NK-92 treated with Interleukin-12 subunit alpha and Interleukin-12 subunit beta, amount 100 ng/mL, for 24 hours (cell line): ENCODE measurements at regions not wholly inside any gene's neighbourhood (a gene's known extent, or its start where the extent isn't known, plus 50 kb on each side); places are given as distances from the start of the nearest gene placed in this dataset.

ENCODE experiments used
- DNase-seq: peaks from one replicate; lab custom pipeline; 2025; lab: John Stamatoyannopoulos, UW

DNA sequence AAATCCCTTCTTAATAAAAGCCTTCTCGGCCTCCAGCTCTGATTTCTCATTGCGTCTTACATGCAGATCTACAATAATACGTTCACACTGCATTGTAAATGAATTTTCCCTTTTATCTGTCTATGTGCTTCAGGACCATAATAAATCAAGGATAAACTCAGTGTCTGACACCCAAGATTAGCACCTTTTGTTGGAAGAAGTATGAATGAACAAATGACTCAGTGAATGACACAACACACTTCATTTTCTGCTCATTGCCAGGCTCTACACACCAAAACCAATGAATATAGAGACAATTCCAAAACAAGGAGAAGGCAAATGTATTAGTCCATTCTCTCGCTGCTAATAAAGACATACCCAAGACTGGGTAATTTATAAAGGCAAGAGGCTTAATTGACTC lies 1224.4 kb downstream of the EFNB2 start:
- DNase-seq: no peak

DNA sequence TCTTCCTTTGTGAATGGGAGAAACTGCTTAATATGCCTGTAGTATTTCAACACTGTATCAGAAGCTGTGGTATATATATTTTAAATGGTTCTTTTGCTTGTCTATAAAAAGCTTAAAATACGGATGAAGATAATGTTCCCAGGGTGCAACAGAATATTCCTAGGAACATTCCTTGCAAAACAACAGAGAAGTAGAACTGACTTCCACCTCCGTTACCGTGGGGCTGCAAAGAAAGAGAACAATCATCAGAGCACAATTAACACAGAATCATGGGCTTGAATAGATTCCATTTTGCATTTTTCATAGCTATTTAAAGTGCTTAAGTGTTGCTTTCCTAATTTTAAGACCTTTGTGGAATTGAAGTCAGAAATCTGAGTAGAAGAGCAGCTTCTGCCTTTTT lies 1227.7 kb downstream of the EFNB2 start:
- DNase-seq: no peak

DNA sequence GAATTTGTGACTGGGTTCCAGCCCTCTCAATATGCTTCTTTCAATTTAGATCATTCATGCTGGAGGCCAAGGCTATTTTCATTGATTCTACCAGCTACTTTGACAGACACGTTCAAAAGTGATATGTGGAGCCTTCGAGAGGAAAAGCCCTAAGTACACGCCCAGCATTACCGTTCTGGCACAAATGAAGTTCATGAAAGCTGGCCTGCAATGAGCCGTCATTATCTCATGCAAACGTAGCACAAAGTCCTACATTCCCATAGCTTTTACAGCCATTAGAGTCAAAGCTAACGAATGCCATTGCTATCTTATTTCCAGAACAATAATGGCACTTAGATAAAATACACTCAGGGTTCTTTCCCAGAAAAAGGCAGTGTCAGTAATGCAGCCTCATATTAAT lies 1237.6 kb downstream of the EFNB2 start:
- DNase-seq: no peak

DNA sequence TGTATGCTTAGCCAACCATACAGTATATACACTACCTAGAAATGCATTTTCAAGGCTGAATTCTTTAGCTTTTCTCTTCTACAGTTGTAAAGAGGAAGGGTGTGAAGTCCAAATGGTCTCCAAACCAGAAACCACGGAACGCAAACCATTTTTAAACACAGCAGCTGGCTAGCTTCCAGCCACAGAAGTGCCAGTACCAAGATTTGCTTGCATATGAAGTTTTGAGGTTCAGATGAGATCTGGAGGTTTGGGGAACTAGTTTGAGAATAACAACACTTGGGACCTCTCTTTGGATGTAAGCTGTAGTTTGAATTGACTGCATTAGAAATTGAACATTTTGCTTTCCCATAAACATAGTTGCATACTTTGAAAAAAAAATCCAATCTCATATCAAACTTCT lies 1243.5 kb downstream of the EFNB2 start:
- no peak for DNase-seq

DNA sequence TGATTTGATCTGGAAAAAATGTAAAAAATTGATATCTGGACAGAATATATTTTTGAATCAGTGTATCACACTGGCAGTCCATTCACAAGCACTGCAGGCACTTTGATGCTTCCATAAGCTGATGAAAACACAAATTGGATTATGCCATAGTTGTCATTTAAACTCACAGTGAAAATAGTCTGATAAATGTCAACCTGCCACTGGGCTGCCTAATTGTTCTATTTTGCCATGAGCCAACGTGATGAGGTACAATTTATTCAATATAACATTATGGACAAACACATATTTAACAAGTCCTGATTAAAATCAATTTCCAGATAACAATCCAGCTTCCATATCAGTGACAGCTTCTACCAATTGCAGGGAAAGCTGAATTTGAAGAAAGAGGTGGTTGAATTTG lies 1244.9 kb downstream of the EFNB2 start:
- DNase-seq: no peak

DNA sequence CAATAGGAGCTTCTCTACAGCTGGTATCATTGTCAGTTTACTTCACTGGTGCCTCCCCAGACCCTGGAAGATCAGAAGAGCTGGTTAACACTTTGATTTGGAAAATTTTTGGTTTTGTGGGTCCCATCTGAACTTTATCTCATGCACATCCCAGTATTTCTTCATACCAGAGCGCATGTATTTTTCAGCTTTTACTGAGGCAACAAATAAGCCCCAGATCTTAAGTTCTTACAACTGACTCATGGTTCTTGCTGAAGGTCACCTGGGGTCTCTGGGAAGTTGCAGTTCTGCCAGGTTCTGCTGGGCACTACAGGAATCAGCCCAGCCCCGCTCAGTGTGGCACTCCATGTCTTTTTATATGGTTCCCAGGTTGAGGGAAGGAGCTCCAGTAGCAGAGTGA lies 1249.9 kb downstream of the EFNB2 start:
- no peak for DNase-seq

DNA sequence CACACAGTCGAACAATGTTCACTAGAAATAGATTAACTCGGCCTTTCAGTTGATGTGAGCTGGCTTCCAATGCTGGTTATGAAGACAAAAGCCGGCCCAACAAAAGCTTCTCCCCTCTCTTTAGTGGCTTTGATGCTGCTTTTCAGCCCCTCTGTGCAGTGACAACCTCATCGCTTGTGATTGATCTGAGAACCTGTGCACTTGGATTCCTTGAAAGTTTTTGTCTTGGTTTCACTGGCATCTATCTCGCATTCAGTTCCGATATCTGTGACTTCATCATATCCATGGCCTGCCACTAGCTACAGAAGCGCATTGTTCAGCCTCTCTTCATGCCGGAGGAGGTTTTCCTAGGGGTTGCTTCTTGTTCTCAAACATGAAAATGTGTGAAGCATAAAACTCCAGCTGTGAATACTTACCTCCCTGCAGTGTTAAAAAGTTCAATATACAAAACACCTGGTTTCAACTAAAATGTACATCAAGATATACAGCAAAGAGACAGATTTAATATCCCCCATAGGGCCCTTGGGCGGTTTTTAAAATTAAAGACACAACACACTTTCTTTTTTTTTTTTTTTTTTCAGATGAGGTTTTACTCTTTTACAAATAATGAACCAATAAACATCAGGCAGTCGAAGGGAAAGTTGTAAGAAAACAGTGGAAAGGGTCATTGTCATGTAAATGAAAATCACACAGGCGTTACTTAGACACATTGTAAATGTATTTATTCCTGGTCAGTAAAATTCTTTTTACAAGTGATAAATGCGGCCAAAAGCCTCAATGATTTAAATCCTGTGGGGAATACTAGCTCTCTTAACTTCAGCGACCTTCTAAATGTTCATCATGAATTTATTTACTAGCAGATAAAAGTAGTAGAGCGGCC lies 1252.8 kb downstream of the EFNB2 start:
- DNase-seq: no peak

DNA sequence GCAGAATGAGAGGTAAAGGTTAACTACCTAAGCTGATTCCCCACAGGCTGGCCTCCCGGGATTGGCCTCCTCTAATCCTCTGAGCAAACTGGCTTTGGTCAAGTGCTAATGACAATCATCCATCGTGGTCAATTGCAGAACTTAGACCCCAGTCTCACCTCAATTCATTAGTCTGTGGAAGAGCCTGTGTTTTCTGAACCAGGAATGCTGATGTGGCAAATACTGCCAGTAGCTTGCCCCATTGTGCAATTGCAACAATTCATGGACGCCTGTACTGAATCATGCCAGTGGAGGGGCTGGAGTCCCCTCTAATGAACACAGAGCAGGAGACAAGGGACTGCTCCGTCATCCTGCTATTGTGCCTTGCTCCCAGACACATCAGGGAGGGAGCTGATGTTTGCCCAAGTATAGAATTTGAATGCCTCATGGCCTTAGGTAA lies 1256.5 kb downstream of the EFNB2 start:
- DNase-seq: no peak

DNA sequence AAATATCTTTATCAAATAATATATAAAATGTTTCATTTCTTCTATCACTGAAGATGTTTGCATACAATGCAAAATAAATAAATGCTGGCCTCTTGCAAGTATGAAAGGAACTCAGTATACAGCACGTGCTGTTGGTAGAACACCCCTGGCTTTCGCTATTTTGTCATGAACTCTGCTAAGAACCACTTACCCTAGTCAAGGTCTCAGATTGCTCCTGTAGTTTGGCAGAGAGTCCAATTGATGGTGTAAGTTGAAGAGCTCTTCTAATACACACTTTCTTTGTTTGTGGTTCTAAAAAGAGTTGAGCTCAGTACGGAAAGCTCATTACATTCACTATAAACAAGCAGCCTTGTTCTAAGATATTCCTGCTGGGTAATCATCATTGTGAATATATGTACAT lies 1258.9 kb downstream of the EFNB2 start:
- DNase-seq: no peak

DNA sequence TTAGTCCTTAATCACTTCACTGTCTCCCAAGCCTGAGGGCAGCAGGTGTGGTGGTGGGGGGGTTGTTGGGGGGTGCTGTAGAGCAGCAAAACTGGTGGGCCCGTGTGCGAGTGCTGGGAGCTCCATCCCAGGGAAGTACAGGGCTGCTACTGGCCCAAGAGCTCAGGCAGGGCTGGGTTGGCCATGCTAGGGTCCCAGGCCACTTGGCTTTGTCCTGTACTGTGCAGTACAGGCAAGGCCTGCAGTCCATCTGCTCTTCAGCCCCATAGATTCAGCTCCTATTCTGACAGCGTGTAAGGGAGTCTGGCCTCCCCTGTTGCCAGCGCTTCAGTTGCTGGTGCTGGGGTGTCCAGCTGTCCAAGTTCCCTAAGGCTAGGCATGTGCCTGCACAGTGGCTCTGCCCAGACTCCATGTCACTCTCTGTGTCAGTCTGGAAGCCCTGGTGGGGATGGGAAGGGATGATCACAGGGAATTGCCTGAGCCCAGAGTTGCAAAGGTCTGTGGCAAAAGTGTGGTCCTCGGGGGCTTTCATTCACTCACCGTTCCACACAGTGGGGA lies 1261.7 kb downstream of the EFNB2 start:
- no peak for DNase-seq

DNA sequence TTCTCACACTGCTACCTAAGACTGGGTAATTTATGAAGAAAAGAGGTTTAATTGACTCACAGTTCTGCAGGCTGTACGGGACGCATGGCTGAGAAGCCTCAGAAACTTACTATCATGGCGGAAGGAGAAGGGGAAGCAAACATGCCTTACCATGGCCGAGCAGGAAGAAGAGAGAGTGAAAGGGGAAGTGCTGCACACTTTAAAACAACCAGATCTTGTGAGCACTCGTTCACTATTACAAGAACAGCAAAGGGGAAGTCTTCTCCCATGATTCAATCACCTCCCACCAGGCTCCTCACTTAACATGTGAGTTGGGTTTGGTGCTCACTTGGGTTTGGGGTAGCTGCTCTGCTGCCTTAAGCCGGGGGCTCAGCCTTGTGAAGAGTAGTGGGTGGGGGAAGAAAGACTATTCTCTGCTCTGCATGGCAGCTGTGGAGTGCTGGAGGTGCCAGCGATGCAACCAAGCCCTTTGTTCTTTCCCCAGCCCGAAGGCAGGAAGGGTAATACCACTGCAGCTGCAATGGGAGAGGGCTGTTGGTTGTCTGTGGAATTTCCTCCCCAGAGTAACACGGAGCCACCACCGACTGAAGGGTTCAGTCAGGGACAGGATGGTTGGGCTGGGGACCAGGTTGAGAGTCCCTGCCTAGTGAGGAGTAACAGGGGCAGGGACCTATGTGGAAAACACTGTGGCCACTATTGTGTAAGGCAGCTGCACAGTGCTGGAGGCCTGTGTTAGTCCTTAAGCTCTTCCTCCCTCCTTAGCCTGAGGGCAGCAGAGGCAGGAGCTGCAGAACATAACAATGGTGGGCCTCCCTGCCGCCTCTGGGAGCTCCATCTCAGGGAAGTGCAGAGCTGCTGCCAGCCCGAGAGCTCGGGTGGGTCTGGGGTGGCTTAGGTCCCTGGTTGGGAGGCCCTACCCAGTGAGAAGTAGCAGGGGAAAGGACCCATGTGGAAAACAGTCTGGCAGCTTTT lies 1262.5 kb downstream of the EFNB2 start:
- DNase-seq: no peak

DNA sequence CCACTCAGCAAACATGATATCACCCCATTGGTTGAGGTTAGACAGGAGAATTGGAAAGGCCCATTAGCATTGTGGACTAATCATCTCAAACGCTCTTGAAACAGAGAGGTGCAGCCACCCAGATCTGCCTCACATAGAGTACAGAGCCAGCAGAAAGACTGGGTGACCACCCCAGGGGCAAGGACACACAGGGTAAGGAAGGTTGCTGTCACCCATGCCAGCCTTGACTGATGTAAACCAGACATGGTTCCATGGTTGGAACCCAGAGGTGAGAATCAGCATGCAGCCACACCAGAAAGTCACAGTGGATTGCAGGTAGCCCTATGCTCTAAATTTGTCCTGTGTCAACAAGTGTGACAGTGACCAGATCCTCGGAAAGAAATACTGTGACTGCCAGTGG lies 1268.8 kb downstream of the EFNB2 start:
- no peak for DNase-seq

DNA sequence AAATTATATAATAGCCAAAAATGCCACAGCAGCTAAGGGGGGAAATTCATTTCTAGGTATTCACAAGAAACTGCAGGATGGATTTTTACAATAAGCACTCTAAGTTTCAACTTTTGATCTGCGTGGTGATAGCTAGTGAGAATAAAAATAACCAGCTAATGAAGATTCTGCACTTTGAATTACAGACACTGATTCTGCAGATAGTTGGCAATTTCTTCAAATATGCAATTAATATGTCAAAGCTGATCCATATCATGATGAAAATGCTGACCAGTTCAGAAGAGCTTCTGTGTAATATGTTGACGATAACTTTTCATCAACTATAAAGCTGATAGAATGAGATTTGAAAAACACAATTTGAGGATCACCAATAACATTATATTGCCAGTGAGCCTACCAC lies 1272.9 kb downstream of the EFNB2 start:
- DNase-seq: no peak

DNA sequence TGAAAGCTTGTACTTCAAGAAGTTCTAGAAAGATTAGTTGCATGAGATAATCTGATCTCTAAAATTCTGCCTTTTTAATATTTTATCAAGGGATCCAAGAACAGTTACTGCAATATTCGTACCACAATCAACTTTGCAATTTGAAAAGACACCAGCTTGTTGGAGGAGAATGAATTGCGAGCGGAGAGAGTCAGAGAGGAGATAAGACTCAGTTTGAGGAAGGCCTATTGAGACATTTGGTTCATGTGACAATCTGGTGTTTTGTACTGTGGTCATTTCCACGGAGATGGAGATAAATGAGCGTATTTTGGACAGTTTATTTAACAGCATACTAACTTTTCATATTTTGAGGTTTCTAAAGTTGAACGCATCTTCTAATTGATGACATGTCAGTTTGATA lies 1276.0 kb downstream of the EFNB2 start:
- DNase-seq: no peak

DNA sequence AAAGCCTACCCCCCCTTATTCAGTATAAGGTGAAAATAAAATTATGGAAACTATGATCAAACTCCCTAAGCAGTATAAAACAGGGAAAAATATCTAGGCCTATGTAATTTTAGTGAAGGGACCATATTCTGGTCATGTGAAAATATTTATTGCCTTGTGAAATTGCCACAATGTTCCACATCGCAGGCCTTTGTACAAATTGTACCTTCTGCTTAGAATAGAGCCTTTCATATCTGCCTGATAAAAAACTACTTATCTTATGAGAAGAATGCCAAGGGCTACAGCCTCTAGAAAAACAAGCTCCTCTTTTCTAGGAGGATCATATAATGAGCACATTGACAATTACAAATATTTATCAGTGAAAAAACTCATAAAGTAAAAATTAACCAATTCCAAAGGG lies 1280.0 kb downstream of the EFNB2 start:
- no peak for DNase-seq

DNA sequence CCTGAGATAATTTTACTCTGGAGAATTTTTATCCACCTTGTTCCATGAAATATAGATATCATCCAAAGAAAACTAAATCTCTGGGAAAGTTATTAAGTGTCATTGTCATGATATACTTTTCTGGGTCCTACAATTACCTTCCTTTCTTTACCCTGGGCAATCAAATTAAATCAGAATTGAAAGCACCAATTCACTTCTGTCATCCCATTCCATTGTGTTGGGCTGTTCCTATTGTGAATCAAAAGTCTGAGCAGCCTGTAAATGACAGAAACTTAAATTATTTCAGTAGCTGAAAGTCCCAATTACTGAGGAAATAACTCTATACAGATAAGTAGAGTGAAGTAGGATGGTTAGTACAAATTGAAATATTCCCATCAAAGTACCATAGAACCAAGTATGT lies 1284.2 kb downstream of the EFNB2 start:
- DNase-seq: no peak

DNA sequence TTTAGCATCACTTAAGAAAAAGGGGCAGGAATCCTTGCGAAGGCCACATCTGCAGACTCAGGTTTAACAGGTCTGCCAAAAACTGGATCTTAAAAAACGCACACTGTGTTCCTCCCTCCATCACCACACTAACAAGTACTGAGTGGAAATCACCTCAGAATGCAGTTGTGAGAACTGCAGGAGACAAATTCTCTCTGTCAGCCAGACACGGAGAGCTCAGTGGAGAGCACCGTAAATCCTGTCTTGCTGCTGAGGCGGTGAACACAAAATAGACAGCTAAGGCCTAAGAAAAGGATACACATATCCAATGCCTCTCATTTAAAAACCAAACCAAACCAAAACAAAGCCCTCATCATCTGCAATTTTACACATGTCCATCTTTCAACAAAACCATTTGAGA lies 1287.6 kb downstream of the EFNB2 start:
- DNase-seq: no peak

DNA sequence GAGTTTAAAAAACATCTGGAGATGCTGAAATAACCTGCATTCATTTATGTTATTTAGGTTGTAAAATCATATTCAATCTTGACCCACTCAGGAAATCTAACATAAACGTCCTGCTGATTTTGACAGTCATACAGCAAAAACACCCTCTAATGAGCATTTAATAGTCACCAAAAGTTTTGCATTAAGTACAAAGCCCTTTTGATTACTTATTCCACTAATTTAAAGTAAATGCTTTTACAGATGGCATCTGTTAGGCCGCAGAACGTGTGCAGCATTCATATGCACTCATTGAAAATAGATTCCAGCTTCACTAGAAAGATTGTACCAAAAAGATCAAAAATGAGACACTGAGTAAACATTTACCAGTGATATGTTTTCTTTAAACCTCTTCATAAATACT lies 1295.1 kb downstream of the EFNB2 start:
- no peak for DNase-seq

DNA sequence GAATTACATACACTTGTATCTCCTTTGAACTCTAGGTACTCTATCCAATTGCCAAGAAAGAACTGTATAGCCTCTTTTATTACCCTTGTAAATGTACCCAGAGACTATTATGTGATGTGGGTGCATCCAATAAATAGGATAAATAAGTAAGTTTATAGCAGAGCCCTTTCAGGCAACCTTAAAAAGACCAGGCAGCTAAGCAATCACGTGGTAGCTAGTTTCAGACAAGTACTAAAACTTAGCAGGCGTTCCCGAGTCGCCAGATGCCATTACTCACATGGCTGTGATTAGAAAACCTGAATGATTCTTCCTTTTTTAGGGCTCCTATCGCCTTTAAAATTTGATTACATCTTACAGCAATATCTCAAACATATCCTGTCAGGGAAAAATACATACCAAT lies 1303.0 kb downstream of the EFNB2 start:
- no peak for DNase-seq

DNA sequence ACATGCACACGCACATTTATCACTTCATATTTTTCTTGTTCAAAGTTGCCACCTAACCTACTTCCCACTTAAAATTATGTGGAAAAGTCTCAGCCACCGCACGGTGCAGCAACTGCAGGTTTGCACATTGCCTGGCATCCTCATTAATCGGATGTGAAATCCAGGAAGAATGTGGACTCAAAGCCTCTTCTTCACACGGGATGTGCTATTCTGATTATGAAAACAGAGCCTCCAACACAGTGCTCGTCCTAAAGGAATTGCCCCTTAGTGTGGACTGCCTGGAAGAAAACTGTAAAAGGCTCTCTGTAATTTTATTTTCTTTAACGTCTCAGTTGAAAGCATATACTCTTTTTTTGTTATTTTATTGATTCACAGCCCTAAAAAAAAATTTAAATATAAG lies 1303.5 kb downstream of the EFNB2 start:
- DNase-seq: no peak

DNA sequence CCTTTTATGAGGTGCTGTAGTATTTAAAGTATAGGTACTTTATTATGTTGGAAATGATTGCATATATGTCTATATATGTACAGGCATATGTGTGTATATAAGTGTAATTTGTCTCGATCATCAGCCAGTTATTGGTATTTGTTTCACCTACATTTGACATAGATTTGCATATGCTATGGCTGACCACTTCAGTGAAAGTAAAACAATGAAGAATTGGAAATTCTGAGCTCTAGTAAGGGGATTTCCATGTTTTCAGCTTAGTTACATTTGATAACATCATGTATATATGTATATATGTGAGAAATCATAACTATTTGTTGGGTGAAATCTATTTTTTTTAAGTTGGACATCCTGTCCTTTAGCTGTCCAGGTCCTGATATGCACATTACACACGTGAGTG lies 1303.9 kb downstream of the EFNB2 start:
- no peak for DNase-seq

DNA sequence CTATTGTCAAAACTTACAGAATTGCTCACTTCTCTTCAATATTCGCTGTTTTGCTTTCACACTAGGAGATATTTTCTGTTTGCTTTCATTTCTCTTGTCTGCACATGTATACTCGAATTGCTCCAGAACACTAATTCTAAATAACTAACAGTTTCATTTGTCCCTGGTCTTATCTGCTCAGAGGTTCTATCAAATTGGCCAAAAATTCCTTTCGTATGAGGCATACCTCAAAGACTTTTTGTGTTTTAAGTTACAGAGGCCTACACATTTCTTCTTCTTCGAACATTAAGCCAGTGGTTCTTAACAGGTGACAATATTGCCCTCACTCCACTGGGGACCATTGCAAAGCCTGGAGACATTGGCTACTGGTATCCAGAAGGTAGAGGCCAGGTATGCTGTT lies 1314.6 kb downstream of the EFNB2 start:
- no peak for DNase-seq

DNA sequence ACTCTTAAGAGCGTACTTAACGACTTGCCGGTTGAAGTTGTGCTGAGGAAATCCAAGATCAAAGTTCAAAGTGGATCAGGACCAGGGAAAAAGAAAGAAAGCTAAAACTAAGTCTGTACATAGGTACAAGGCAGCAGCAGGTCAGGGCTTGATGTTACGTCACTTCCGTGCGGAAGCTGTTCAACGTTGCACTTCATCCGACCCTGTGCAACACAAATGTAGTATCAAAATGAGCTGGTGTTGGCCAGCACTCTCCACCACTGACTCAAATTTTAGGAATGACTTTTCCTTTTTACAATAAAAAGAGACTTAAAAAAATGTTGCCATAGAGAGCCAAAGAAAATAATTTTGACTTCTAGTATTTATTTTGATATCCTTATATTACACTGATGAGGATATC lies 1315.4 kb downstream of the EFNB2 start:
- DNase-seq: no peak
